IMR-90 (cell line): ENCODE measurements at regions not wholly inside any gene's neighbourhood (a gene's known extent, or its start where the extent isn't known, plus 50 kb on each side); places are given as distances from the start of the nearest gene placed in this dataset.

Experiments used
- ATAC-seq: fragments of 200-7000 bp; cut with Tn5 transposase; 2 replicates; pipeline ENCODE4 v1.9.1; 2020; ENCODE audit warnings: low read depth, mild to moderate bottlenecking, moderate library complexity
- BruUV-seq: library from RNA; stranded (reverse); fragments of 400-500 nt; replicated peaks from 2 replicates; lab custom pipeline; 2021; lab: Mats Ljungman, UMichigan
- CTCF ChIA-PET: fragments of 300-600 bp; formaldehyde crosslinking; extraction: SDS; loops from one replicate; lab custom pipeline; 2021; ENCODE audit warnings: antibody characterized with exemption; lab: Yijun Ruan, JAX
- POLR2A ChIA-PET: fragments of 300-600 bp; sonication (Branson Sonifier 250); formaldehyde crosslinking; loops from one replicate; lab custom pipeline; 2022; ENCODE audit warnings: antibody characterized with exemption; ENCODE audit not compliant: unreplicated experiment; lab: Charles Lee
- DNase-seq: peaks from one replicate; pipeline ENCODE4 v3.0.0; 2013
- H2AFZ ChIP-seq: replicated peaks from 2 replicates; pipeline ENCODE3; 2013; ENCODE audit warnings: low read length, mild to moderate bottlenecking; ENCODE audit not compliant: poor library complexity
- H2AK5ac ChIP-seq: 2 replicates; pipeline ENCODE4 v1.6.1; 2013; ENCODE audit warnings: low read depth, low read length, inconsistent platforms
- H2AK9ac ChIP-seq: replicated peaks from 2 replicates; pipeline ENCODE3; 2013; ENCODE audit warnings: mild to moderate bottlenecking, low read depth, low read length, moderate library complexity; ENCODE audit not compliant: poor library complexity
- H2BK120ac ChIP-seq: 2 replicates; pipeline ENCODE4 v1.6.1; 2013; ENCODE audit warnings: low read depth, low read length, inconsistent platforms
- H2BK15ac ChIP-seq: 3 replicates; pipeline ENCODE4 v1.6.1; 2013; ENCODE audit warnings: low read depth, low read length, inconsistent platforms
- H2BK20ac ChIP-seq: 2 replicates; pipeline ENCODE4 v1.6.1; 2013; ENCODE audit warnings: low read depth, mild to moderate bottlenecking, inconsistent platforms, low read length, moderate library complexity
- H2BK5ac ChIP-seq: 2 replicates; pipeline ENCODE4 v1.6.1; 2013; ENCODE audit warnings: mild to moderate bottlenecking, low read depth, low read length, inconsistent platforms; ENCODE audit not compliant: poor library complexity, severe bottlenecking
- H3K14ac ChIP-seq: replicated peaks from 2 replicates; pipeline ENCODE4 v1.6.1; 2013; ENCODE audit warnings: low read depth, low read length, inconsistent platforms
- H3K18ac ChIP-seq: 2 replicates; pipeline ENCODE4 v1.6.1; 2013; ENCODE audit warnings: low read depth, low read length, control low read depth
- H3K23ac ChIP-seq: 2 replicates; pipeline ENCODE4 v1.6.1; 2013; ENCODE audit warnings: low read depth, low read length, inconsistent platforms
- H3K27ac ChIP-seq: 2 replicates; pipeline ENCODE4 v1.5.1; 2013; ENCODE audit warnings: mild to moderate bottlenecking, control low read depth, low read length; ENCODE audit not compliant: insufficient read depth
- H3K27me3 ChIP-seq: 2 replicates; pipeline ENCODE4 v1.6.1; 2013; ENCODE audit warnings: low read length; ENCODE audit not compliant: control insufficient read depth, insufficient read depth
- H3K36me3 ChIP-seq: 2 replicates; pipeline ENCODE4 v1.6.1; 2013; ENCODE audit warnings: low read length, mixed read lengths; ENCODE audit not compliant: control insufficient read depth, insufficient read depth
- H3K4ac ChIP-seq: 2 replicates; pipeline ENCODE4 v1.6.1; 2013; ENCODE audit warnings: low read depth, low read length, inconsistent platforms
- H3K4me1 ChIP-seq: 2 replicates; pipeline ENCODE4 v1.6.1; 2013; ENCODE audit warnings: low read length, mixed read lengths; ENCODE audit not compliant: control insufficient read depth, insufficient read depth
- H3K4me2 ChIP-seq: 2 replicates; pipeline ENCODE4 v1.6.1; 2013; ENCODE audit warnings: low read depth, mild to moderate bottlenecking, control low read depth, low read length, moderate library complexity
- H3K4me3 ChIP-seq: 2 replicates; pipeline ENCODE4 v1.5.1; 2013; ENCODE audit warnings: low read depth, mild to moderate bottlenecking, control low read depth, low read length, moderate library complexity; ENCODE audit not compliant: insufficient read depth
- H3K56ac ChIP-seq: 2 replicates; pipeline ENCODE4 v1.6.1; 2013; ENCODE audit warnings: low read length, inconsistent platforms; ENCODE audit not compliant: insufficient read depth; ENCODE audit errors: extremely low read depth
- H3K79me1 ChIP-seq, 2 experiments: 2 replicates each; pipeline ENCODE4 v1.6.1; 2013; ENCODE audit warnings: low read length in 2 of 2, inconsistent platforms in 1 of 2, low read depth in 1 of 2
- H3K9ac ChIP-seq: 2 replicates; pipeline ENCODE4 v1.6.1; 2013; ENCODE audit warnings: low read depth, low read length, control low read depth
- H3K9me1 ChIP-seq: 2 replicates; pipeline ENCODE4 v1.6.1; 2013; ENCODE audit warnings: low read length, inconsistent platforms; ENCODE audit not compliant: insufficient read depth
- H3K9me3 ChIP-seq: 2 replicates; pipeline ENCODE4 v1.6.1; 2013; ENCODE audit warnings: low read length; ENCODE audit not compliant: control insufficient read depth, insufficient read depth
- H4K20me1 ChIP-seq: 2 replicates; pipeline ENCODE4 v1.6.1; 2013; ENCODE audit warnings: low read length, inconsistent platforms; ENCODE audit not compliant: insufficient read depth
- H4K5ac ChIP-seq: 2 replicates; pipeline ENCODE4 v1.6.1; 2013; ENCODE audit warnings: mild to moderate bottlenecking, low read depth, low read length, control low read depth
- H4K8ac ChIP-seq, 2 experiments: 2 replicates each; pipeline ENCODE4 v1.6.1; 2013; ENCODE audit warnings: low read depth in 2 of 2, low read length in 2 of 2, control low read depth in 1 of 2, inconsistent platforms in 1 of 2
- H4K91ac ChIP-seq: 2 replicates; pipeline ENCODE4 v1.6.1; 2013; ENCODE audit warnings: low read depth, low read length, inconsistent platforms; ENCODE audit not compliant: insufficient read depth
- WGBS, 2 experiments: methylation state at CpG; one replicate each; pipeline versions ENCODE4 v1.1.5 to v1.1.7; 2013; ENCODE audit warnings: missing lambda C conversion rate in 2 of 2; ENCODE audit not compliant: insufficient read length in 1 of 2; ENCODE audit errors: extremely low coverage in 2 of 2; 5-methylcytosine and 5-hydroxymethylcytosine counted together
- dilution Hi-C: fragments of 300-500 bp; cut with HindIII; formaldehyde crosslinking; loops from one replicate; pipeline ENCODE4 v1.14.3; 2018; ENCODE audit warnings: low sequenced_read_pairs; ENCODE audit not compliant: unreplicated experiment
- in situ Hi-C: fragments of 300-500 bp; cut with MboI; formaldehyde crosslinking; loops from 3 replicates; pipeline ENCODE4 v1.14.3; 2019; ENCODE audit warnings: low sequenced_read_pairs, inconsistent platforms, mixed read lengths
- intact Hi-C: fragments of 100-400 bp; cut with micrococcal nuclease; formaldehyde crosslinking; loops from 2 replicates; pipeline ENCODE4 v1.10.0; 2022
- TF ChIP-seq, protein P1 (sequence below): fragments of 150-350 bp; IDR thresholded peaks from 2 replicates; pipeline ENCODE4 v1.6.1; 2017; ENCODE audit warnings: mild to moderate bottlenecking, antibody characterized with exemption, low read length, low read depth

DNA sequence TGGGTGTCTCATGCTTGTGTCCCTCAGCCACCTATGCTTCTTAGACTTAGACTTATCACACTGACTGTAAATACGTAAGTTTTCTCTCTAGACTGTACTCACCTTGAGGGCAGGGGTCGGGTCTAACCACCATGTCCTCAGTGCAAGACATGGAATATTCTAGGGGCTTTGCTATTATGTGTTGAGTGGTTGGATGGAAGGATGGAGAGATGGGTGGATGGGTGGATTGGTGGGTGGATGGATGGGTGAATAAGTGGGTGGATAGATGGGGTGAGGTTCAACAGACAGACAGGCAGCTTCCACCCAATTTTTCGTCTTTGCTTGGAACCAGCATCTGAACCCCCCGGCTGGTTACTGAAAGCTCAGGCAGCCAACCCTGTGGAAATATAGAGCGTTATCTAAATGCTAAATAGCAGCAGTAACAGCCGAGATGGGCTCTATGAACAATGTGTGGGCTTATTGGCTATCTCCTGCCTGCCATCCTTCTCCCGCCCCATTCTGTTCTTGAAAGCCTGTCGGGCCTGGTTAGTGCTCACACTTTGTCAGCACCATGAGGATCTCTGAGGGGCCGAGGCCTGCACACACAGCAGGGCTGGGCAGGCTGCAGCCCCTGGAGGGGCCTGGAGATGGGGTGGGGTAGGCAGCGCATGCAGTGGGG, 130.7 kb downstream of the ACTL8 start:
- dilution Hi-C loops (no loop called here), intact Hi-C loops (no loop called here), in situ Hi-C loops (no loop called here)
- no peak overlapping the region for H2BK15ac ChIP-seq
- no peak overlapping the region for H2BK120ac ChIP-seq
- no peak overlapping the region for H4K91ac ChIP-seq
- no peak overlapping the region for H3K9ac ChIP-seq
- H3K56ac ChIP-seq = no peak overlapping the region
- H3K14ac ChIP-seq = no peak overlapping the region
- TF ChIP-seq, protein P1, sequence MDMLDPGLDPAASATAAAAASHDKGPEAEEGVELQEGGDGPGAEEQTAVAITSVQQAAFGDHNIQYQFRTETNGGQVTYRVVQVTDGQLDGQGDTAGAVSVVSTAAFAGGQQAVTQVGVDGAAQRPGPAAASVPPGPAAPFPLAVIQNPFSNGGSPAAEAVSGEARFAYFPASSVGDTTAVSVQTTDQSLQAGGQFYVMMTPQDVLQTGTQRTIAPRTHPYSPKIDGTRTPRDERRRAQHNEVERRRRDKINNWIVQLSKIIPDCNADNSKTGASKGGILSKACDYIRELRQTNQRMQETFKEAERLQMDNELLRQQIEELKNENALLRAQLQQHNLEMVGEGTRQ = no peak
- no peak overlapping the region for H4K5ac ChIP-seq
- H3K4me3 ChIP-seq = no peak overlapping the region
- no peaks in the 10 kb centered on the region for H3K79me1 ChIP-seq
- WGBS, 2 experiments = 57% methylated on average over 5 of the region's 10 CpGs; no CpG with 5 or more reads in 1 of the 2 experiments
- no peak overlapping the region for H3K4ac ChIP-seq
- POLR2A ChIA-PET = no interaction called here
- CTCF ChIA-PET = no interaction called here
- DNase-seq = no peak
- H3K4me2 ChIP-seq = no peak overlapping the region
- H3K18ac ChIP-seq = no peak overlapping the region
- no peak overlapping the region for H2AFZ ChIP-seq
- H3K27ac ChIP-seq = no peak overlapping the region
- no peaks in the 10 kb centered on the region for H3K9me1 ChIP-seq
- H4K20me1 ChIP-seq = no peaks in the 10 kb centered on the region
- peaks cover under 1% of the 10 kb centered on the region; the same call in 1 of the 2 replicates for H3K9me3 ChIP-seq
- H3K4me1 ChIP-seq = peaks cover 4% of the 10 kb centered on the region; the same call in 1 of the 2 replicates
- H2BK20ac ChIP-seq = no peak overlapping the region
- ATAC-seq = no peak
- no peak overlapping the region for H2AK9ac ChIP-seq
- no peak overlapping the region for H2BK5ac ChIP-seq
- H3K23ac ChIP-seq = no peak overlapping the region
- H3K27me3 ChIP-seq = peaks cover 23% of the 10 kb centered on the region
- no peaks in the 10 kb centered on the region for H3K36me3 ChIP-seq
- H4K8ac ChIP-seq = no peak overlapping the region
- H2AK5ac ChIP-seq = no peak overlapping the region
- no TSS peak for BruUV-seq
